Hematopoietic multipotent progenitor cell treated with erythropoietin and hydrocortisone succinate and interleukin-3 and kit ligand, for 8 days (in vitro differentiated cells): ENCODE measurements at regions not wholly inside any gene's neighbourhood (a gene's known extent, or its start where the extent isn't known, plus 50 kb on each side); places are given as distances from the start of the nearest gene placed in this dataset.

Experiments
- DNase-seq: peaks from one replicate; pipeline ENCODE4 v3.0.0-alpha.2; 2015

GRCh38 chr4:156538651-156539257 is 432.8 kb downstream of the PDGFC start:
- DNase-seq, result no peak

GRCh38 chr4:156538210-156538609 is 433.4 kb downstream of the PDGFC start:
- DNase-seq, result no peak

- DNase-seq, result no peak
These were observed 434.3 kb downstream of the PDGFC start for GRCh38 chr4:156537286-156537685.

GRCh38 chr4:156536661-156537060 is 434.9 kb downstream of the PDGFC start:
- no peak for DNase-seq

- DNase-seq, result no peak
These were observed 437.4 kb downstream of the PDGFC start for GRCh38 chr4:156534205-156534604.

- DNase-seq, result no peak
These were observed 443.4 kb downstream of the PDGFC start for GRCh38 chr4:156528216-156528615.

- DNase-seq, result no peak
These were observed 444.2 kb downstream of the PDGFC start for GRCh38 chr4:156527237-156527993.

GRCh38 chr4:156523991-156524390 is 447.6 kb downstream of the PDGFC start:
- DNase-seq, result no peak

GRCh38 chr4:156523492-156523891 is 448.1 kb downstream of the PDGFC start:
- no peak for DNase-seq

- DNase-seq, result no peak
These were observed 450.0 kb downstream of the PDGFC start for GRCh38 chr4:156521631-156522030.

- no peak for DNase-seq
These were observed 453.6 kb downstream of the PDGFC start for GRCh38 chr4:156517956-156518355.

- no peak for DNase-seq
These were observed 454.1 kb downstream of the PDGFC start for GRCh38 chr4:156517546-156517945.

- DNase-seq, result no peak
These were observed 454.9 kb downstream of the PDGFC start for GRCh38 chr4:156516698-156517097.

GRCh38 chr4:156515295-156515694 is 456.3 kb downstream of the PDGFC start:
- DNase-seq, result no peak

GRCh38 chr4:156512622-156513021 is 459.0 kb downstream of the PDGFC start:
- no peak for DNase-seq

GRCh38 chr4:156509921-156510320 is 461.7 kb downstream of the PDGFC start:
- DNase-seq, result peak; percentile 8

GRCh38 chr4:156505341-156505955 is 466.2 kb downstream of the PDGFC start:
- DNase-seq, result no peak

- DNase-seq, result no peak
These were observed 468.5 kb downstream of the PDGFC start for GRCh38 chr4:156503119-156503518.

GRCh38 chr4:156501962-156502361 is 469.6 kb downstream of the PDGFC start:
- no peak for DNase-seq

GRCh38 chr4:156499684-156500083 is 471.9 kb downstream of the PDGFC start:
- no peak for DNase-seq

- DNase-seq, result no peak
These were observed 474.1 kb downstream of the PDGFC start for GRCh38 chr4:156497486-156497885.

- DNase-seq, result no peak
These were observed 474.8 kb downstream of the PDGFC start for GRCh38 chr4:156496797-156497196.

GRCh38 chr4:156495836-156496235 is 475.8 kb downstream of the PDGFC start:
- no peak for DNase-seq

- DNase-seq, result no peak
These were observed 476.5 kb downstream of the PDGFC start for GRCh38 chr4:156495091-156495490.
